IMR-90 (cell line): ENCODE measurements at regions not wholly inside any gene's neighbourhood (a gene's known extent, or its start where the extent isn't known, plus 50 kb on each side); places are given as distances from the start of the nearest gene placed in this dataset.
A peak's percentile ranks its signal among the peaks of the same experiment; 100 is the strongest.

Experiments
- ATAC-seq: fragments of 200-7000 bp; cut with Tn5 transposase; 2 replicates; pipeline ENCODE4 v1.9.1; 2020; ENCODE audit warnings: low read depth, mild to moderate bottlenecking, moderate library complexity
- BruUV-seq: library from RNA; stranded (reverse); fragments of 400-500 nt; replicated peaks from 2 replicates; lab custom pipeline; 2021; lab: Mats Ljungman, UMichigan
- CTCF ChIA-PET: fragments of 300-600 bp; formaldehyde crosslinking; extraction: SDS; loops from one replicate; lab custom pipeline; 2021; ENCODE audit warnings: antibody characterized with exemption; lab: Yijun Ruan, JAX
- POLR2A ChIA-PET: fragments of 300-600 bp; sonication (Branson Sonifier 250); formaldehyde crosslinking; loops from one replicate; lab custom pipeline; 2022; ENCODE audit warnings: antibody characterized with exemption; ENCODE audit not compliant: unreplicated experiment; lab: Charles Lee
- DNase-seq: peaks from one replicate; pipeline ENCODE4 v3.0.0; 2013
- H2AFZ ChIP-seq: replicated peaks from 2 replicates; pipeline ENCODE3; 2013; ENCODE audit warnings: low read length, mild to moderate bottlenecking; ENCODE audit not compliant: poor library complexity
- H2AK5ac ChIP-seq: 2 replicates; pipeline ENCODE4 v1.6.1; 2013; ENCODE audit warnings: low read depth, low read length, inconsistent platforms
- H2AK9ac ChIP-seq: replicated peaks from 2 replicates; pipeline ENCODE3; 2013; ENCODE audit warnings: mild to moderate bottlenecking, low read depth, low read length, moderate library complexity; ENCODE audit not compliant: poor library complexity
- H2BK120ac ChIP-seq: 2 replicates; pipeline ENCODE4 v1.6.1; 2013; ENCODE audit warnings: low read depth, low read length, inconsistent platforms
- H2BK15ac ChIP-seq: 3 replicates; pipeline ENCODE4 v1.6.1; 2013; ENCODE audit warnings: low read depth, low read length, inconsistent platforms
- H2BK20ac ChIP-seq: 2 replicates; pipeline ENCODE4 v1.6.1; 2013; ENCODE audit warnings: low read depth, mild to moderate bottlenecking, inconsistent platforms, low read length, moderate library complexity
- H2BK5ac ChIP-seq: 2 replicates; pipeline ENCODE4 v1.6.1; 2013; ENCODE audit warnings: mild to moderate bottlenecking, low read depth, low read length, inconsistent platforms; ENCODE audit not compliant: poor library complexity, severe bottlenecking
- H3K14ac ChIP-seq: replicated peaks from 2 replicates; pipeline ENCODE4 v1.6.1; 2013; ENCODE audit warnings: low read depth, low read length, inconsistent platforms
- H3K18ac ChIP-seq: 2 replicates; pipeline ENCODE4 v1.6.1; 2013; ENCODE audit warnings: low read depth, low read length, control low read depth
- H3K23ac ChIP-seq: 2 replicates; pipeline ENCODE4 v1.6.1; 2013; ENCODE audit warnings: low read depth, low read length, inconsistent platforms
- H3K27ac ChIP-seq: 2 replicates; pipeline ENCODE4 v1.5.1; 2013; ENCODE audit warnings: mild to moderate bottlenecking, control low read depth, low read length; ENCODE audit not compliant: insufficient read depth
- H3K27me3 ChIP-seq: 2 replicates; pipeline ENCODE4 v1.6.1; 2013; ENCODE audit warnings: low read length; ENCODE audit not compliant: control insufficient read depth, insufficient read depth
- H3K36me3 ChIP-seq: 2 replicates; pipeline ENCODE4 v1.6.1; 2013; ENCODE audit warnings: low read length, mixed read lengths; ENCODE audit not compliant: control insufficient read depth, insufficient read depth
- H3K4ac ChIP-seq: 2 replicates; pipeline ENCODE4 v1.6.1; 2013; ENCODE audit warnings: low read depth, low read length, inconsistent platforms
- H3K4me1 ChIP-seq: 2 replicates; pipeline ENCODE4 v1.6.1; 2013; ENCODE audit warnings: low read length, mixed read lengths; ENCODE audit not compliant: control insufficient read depth, insufficient read depth
- H3K4me2 ChIP-seq: 2 replicates; pipeline ENCODE4 v1.6.1; 2013; ENCODE audit warnings: low read depth, mild to moderate bottlenecking, control low read depth, low read length, moderate library complexity
- H3K4me3 ChIP-seq: 2 replicates; pipeline ENCODE4 v1.5.1; 2013; ENCODE audit warnings: low read depth, mild to moderate bottlenecking, control low read depth, low read length, moderate library complexity; ENCODE audit not compliant: insufficient read depth
- H3K56ac ChIP-seq: 2 replicates; pipeline ENCODE4 v1.6.1; 2013; ENCODE audit warnings: low read length, inconsistent platforms; ENCODE audit not compliant: insufficient read depth; ENCODE audit errors: extremely low read depth
- H3K79me1 ChIP-seq, 2 experiments: 2 replicates each; pipeline ENCODE4 v1.6.1; 2013; ENCODE audit warnings: low read length in 2 of 2, inconsistent platforms in 1 of 2, low read depth in 1 of 2
- H3K9ac ChIP-seq: 2 replicates; pipeline ENCODE4 v1.6.1; 2013; ENCODE audit warnings: low read depth, low read length, control low read depth
- H3K9me1 ChIP-seq: 2 replicates; pipeline ENCODE4 v1.6.1; 2013; ENCODE audit warnings: low read length, inconsistent platforms; ENCODE audit not compliant: insufficient read depth
- H3K9me3 ChIP-seq: 2 replicates; pipeline ENCODE4 v1.6.1; 2013; ENCODE audit warnings: low read length; ENCODE audit not compliant: control insufficient read depth, insufficient read depth
- H4K20me1 ChIP-seq: 2 replicates; pipeline ENCODE4 v1.6.1; 2013; ENCODE audit warnings: low read length, inconsistent platforms; ENCODE audit not compliant: insufficient read depth
- H4K5ac ChIP-seq: 2 replicates; pipeline ENCODE4 v1.6.1; 2013; ENCODE audit warnings: mild to moderate bottlenecking, low read depth, low read length, control low read depth
- H4K8ac ChIP-seq, 2 experiments: 2 replicates each; pipeline ENCODE4 v1.6.1; 2013; ENCODE audit warnings: low read depth in 2 of 2, low read length in 2 of 2, control low read depth in 1 of 2, inconsistent platforms in 1 of 2
- H4K91ac ChIP-seq: 2 replicates; pipeline ENCODE4 v1.6.1; 2013; ENCODE audit warnings: low read depth, low read length, inconsistent platforms; ENCODE audit not compliant: insufficient read depth
- BHLHE40 ChIP-seq: fragments of 150-350 bp; IDR thresholded peaks from 2 replicates; pipeline ENCODE4 v1.6.1; 2016; ENCODE audit warnings: mild to moderate bottlenecking, low read depth, low read length
- CEBPB ChIP-seq: IDR thresholded peaks from 2 replicates; pipeline ENCODE4 v1.6.1; 2012; ENCODE audit warnings: low read depth, low read length, improper control_type of control experiment
- CHD1 ChIP-seq: IDR thresholded peaks from 2 replicates; pipeline ENCODE4 v1.6.1; 2012; ENCODE audit warnings: low read depth, low read length, improper control_type of control experiment
- ELK1 ChIP-seq: fragments of 150-350 bp; IDR thresholded peaks from 2 replicates; pipeline ENCODE4 v1.6.1; 2016; ENCODE audit warnings: low read depth, mild to moderate bottlenecking, low read length, moderate library complexity, borderline replicate concordance
- FOS ChIP-seq: fragments of 150-350 bp; IDR thresholded peaks from 2 replicates; pipeline ENCODE4 v1.6.1; 2016; ENCODE audit warnings: low read depth, low read length
- MAFK ChIP-seq: IDR thresholded peaks from 2 replicates; pipeline ENCODE4 v1.6.1; 2012; ENCODE audit warnings: low read depth, low read length, improper control_type of control experiment
- MXI1 ChIP-seq: IDR thresholded peaks from 2 replicates; pipeline ENCODE4 v1.6.1; 2012; ENCODE audit warnings: low read depth, mild to moderate bottlenecking, low read length, moderate library complexity, borderline replicate concordance
- NFE2L2 ChIP-seq: fragments of 150-350 bp; IDR thresholded peaks from 2 replicates; pipeline ENCODE4 v1.6.1; 2016; ENCODE audit warnings: low read depth, mild to moderate bottlenecking, low read length
- POLR2A ChIP-seq: IDR thresholded peaks from 2 replicates; pipeline ENCODE4 v1.6.1; 2012; ENCODE audit warnings: mild to moderate bottlenecking, low read depth, low read length
- RAD21 ChIP-seq: IDR thresholded peaks from 2 replicates; pipeline ENCODE4 v1.6.1; 2012; ENCODE audit warnings: low read length, improper control_type of control experiment
- RCOR1 ChIP-seq: IDR thresholded peaks from 2 replicates; pipeline ENCODE4 v1.6.1; 2012; ENCODE audit warnings: mild to moderate bottlenecking, low read length, improper control_type of control experiment; ENCODE audit not compliant: insufficient replicate concordance
- RFX5 ChIP-seq: IDR thresholded peaks from 2 replicates; pipeline ENCODE4 v1.8.0; 2012; ENCODE audit warnings: low read depth, mild to moderate bottlenecking, low read length, moderate library complexity
- SMC3 ChIP-seq: fragments of 150-350 bp; IDR thresholded peaks from 2 replicates; pipeline ENCODE4 v1.6.1; 2016; ENCODE audit warnings: low read depth, mild to moderate bottlenecking, antibody characterized with exemption, low read length, moderate library complexity
- WGBS, 2 experiments: methylation state at CpG; one replicate each; pipeline versions ENCODE4 v1.1.5 to v1.1.7; 2013; ENCODE audit warnings: missing lambda C conversion rate in 2 of 2; ENCODE audit not compliant: insufficient read length in 1 of 2; ENCODE audit errors: extremely low coverage in 2 of 2; 5-methylcytosine and 5-hydroxymethylcytosine counted together
- dilution Hi-C: fragments of 300-500 bp; cut with HindIII; formaldehyde crosslinking; loops from one replicate; pipeline ENCODE4 v1.14.3; 2018; ENCODE audit warnings: low sequenced_read_pairs; ENCODE audit not compliant: unreplicated experiment
- in situ Hi-C: fragments of 300-500 bp; cut with MboI; formaldehyde crosslinking; loops from 3 replicates; pipeline ENCODE4 v1.14.3; 2019; ENCODE audit warnings: low sequenced_read_pairs, inconsistent platforms, mixed read lengths
- intact Hi-C: fragments of 100-400 bp; cut with micrococcal nuclease; formaldehyde crosslinking; loops from 2 replicates; pipeline ENCODE4 v1.10.0; 2022
- TF ChIP-seq, protein P1 (sequence below): fragments of 150-350 bp; IDR thresholded peaks from 2 replicates; pipeline ENCODE4 v1.6.1; 2017; ENCODE audit warnings: mild to moderate bottlenecking, antibody characterized with exemption, low read length, low read depth
- TF ChIP-seq, protein P2 (sequence below): conservative IDR thresholded peaks from 2 replicates; pipeline ENCODE4 v1.5.1; 2012; ENCODE audit warnings: mild to moderate bottlenecking, low read depth, low read length, improper control_type of control experiment

GRCh38 chr12:25382311-25383106 lies 131.8 kb upstream of the KRAS start:
- ChIA-PET CTCF (interaction anchor here (0.9 to 1.1 kb wide), 2 partner anchors 75 to 141 kb away, joined by 3 to 4 read pairs; no protein-coding TSS in a partner anchor), POLR2A (no interaction called here)
- intact Hi-C loops, result loop anchor here (5.0 kb wide), 1 partner anchor 35 kb away; no protein-coding TSS in a partner anchor
- H2BK5ac ChIP-seq, result no peak overlapping the region
- no peak overlapping the region; the same call in 1 of the 2 replicates for H3K4ac ChIP-seq
- no TSS peak for BruUV-seq
- ATAC-seq (no peak), DNase-seq (no peak)
- H2BK120ac ChIP-seq, result no peak overlapping the region
- H3K14ac ChIP-seq, result no peak overlapping the region
- no peaks in the 10 kb centered on the region for H4K20me1 ChIP-seq
- no peak overlapping the region for H4K91ac ChIP-seq
- H2BK20ac ChIP-seq, result no peak overlapping the region; the same call in 1 of the 2 replicates
- H2BK15ac ChIP-seq, result no peak overlapping the region
- H3K4me3 ChIP-seq, result no peak overlapping the region
- H3K27me3 ChIP-seq, result no peaks in the 10 kb centered on the region
- no peak overlapping the region for H2AFZ ChIP-seq
- H4K8ac ChIP-seq, result no peak overlapping the region
- peaks cover 9% of the 10 kb centered on the region for H3K9me1 ChIP-seq
- no peak overlapping the region for H3K4me2 ChIP-seq
- dilution Hi-C loops, result no loop called here
- H3K79me1 ChIP-seq, result peaks cover 9 to 18% of the 10 kb centered on the region in 2 experiments
- no peak overlapping the region for H3K18ac ChIP-seq
- no peak overlapping the region for H3K9ac ChIP-seq
- no peak overlapping the region for H2AK9ac ChIP-seq
- no peak overlapping the region for H3K27ac ChIP-seq
- H3K56ac ChIP-seq, result no peak overlapping the region
- peaks cover 2% of the 10 kb centered on the region for H3K4me1 ChIP-seq
- WGBS, 2 experiments, result 72% methylated on average over 5 of the region's 7 CpGs; no CpG with 5 or more reads in 1 of the 2 experiments
- H4K5ac ChIP-seq, result no peak overlapping the region
- no peaks in the 10 kb centered on the region for H3K9me3 ChIP-seq
- no peaks in the 10 kb centered on the region for H3K36me3 ChIP-seq
- peak overlapping the region; percentile 46 for H2AK5ac ChIP-seq
- no peak overlapping the region for H3K23ac ChIP-seq
- in situ Hi-C loops, result loop anchor here (5.0 kb wide), 1 partner anchor 135 kb away; no protein-coding TSS in a partner anchor
- no peak for TF ChIP-seq ELK1
- TF ChIP-seq CHD1, result no peak
- TF ChIP-seq FOS, result no peak
- no peak for TF ChIP-seq SMC3
- TF ChIP-seq, protein P1, sequence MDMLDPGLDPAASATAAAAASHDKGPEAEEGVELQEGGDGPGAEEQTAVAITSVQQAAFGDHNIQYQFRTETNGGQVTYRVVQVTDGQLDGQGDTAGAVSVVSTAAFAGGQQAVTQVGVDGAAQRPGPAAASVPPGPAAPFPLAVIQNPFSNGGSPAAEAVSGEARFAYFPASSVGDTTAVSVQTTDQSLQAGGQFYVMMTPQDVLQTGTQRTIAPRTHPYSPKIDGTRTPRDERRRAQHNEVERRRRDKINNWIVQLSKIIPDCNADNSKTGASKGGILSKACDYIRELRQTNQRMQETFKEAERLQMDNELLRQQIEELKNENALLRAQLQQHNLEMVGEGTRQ, result no peak
- no peak for TF ChIP-seq CEBPB
- TF ChIP-seq RCOR1, result no peak
- TF ChIP-seq NFE2L2, result no peak
- TF ChIP-seq POLR2A, result no peak
- no peak for TF ChIP-seq MAFK
- TF ChIP-seq RAD21, result no peak
- no peak for TF ChIP-seq RFX5
- TF ChIP-seq MXI1, result no peak
- no peak for TF ChIP-seq BHLHE40
- TF ChIP-seq, protein P2, sequence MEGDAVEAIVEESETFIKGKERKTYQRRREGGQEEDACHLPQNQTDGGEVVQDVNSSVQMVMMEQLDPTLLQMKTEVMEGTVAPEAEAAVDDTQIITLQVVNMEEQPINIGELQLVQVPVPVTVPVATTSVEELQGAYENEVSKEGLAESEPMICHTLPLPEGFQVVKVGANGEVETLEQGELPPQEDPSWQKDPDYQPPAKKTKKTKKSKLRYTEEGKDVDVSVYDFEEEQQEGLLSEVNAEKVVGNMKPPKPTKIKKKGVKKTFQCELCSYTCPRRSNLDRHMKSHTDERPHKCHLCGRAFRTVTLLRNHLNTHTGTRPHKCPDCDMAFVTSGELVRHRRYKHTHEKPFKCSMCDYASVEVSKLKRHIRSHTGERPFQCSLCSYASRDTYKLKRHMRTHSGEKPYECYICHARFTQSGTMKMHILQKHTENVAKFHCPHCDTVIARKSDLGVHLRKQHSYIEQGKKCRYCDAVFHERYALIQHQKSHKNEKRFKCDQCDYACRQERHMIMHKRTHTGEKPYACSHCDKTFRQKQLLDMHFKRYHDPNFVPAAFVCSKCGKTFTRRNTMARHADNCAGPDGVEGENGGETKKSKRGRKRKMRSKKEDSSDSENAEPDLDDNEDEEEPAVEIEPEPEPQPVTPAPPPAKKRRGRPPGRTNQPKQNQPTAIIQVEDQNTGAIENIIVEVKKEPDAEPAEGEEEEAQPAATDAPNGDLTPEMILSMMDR, result no peak
